Endothelial cell of umbilical vein (primary cell): ENCODE measurements at regions not wholly inside any gene's neighbourhood (a gene's known extent, or its start where the extent isn't known, plus 50 kb on each side); places are given as distances from the start of the nearest gene placed in this dataset.

Experiments
- BruUV-seq: library from RNA; stranded (reverse); fragments of 400-500 nt; replicated peaks from 2 replicates; lab custom pipeline; 2021; lab: Mats Ljungman, UMichigan
- CTCF ChIA-PET: fragments of 300-600, 350-600 bp; sonication (Branson Sonifier 250); formaldehyde crosslinking; loops from one replicate; lab custom pipeline; 2021; ENCODE audit warnings: antibody characterized with exemption, inconsistent platforms; lab: Charles Lee
- POLR2A ChIA-PET: fragments of 300-600, 350-600 bp; sonication (Branson Sonifier 250); formaldehyde crosslinking; loops from one replicate; lab custom pipeline; 2021; ENCODE audit warnings: antibody characterized with exemption, inconsistent platforms; lab: Charles Lee
- DNase-seq: peaks from one replicate; pipeline ENCODE4 v3.0.0-alpha.2; 2011; ENCODE audit warnings: low read depth, low spot score
- FAIRE-seq: peaks from 2 replicates; lab custom pipeline; 2011; peaks lifted over from hg19 to GRCh38; lab: Jason Lieb, UNC
- H2AFZ ChIP-seq: 2 replicates; pipeline ENCODE4 v1.6.0; 2012; ENCODE audit warnings: low read depth, low read length, control low read depth, inconsistent platforms
- H3K27ac ChIP-seq: 2 replicates; pipeline ENCODE4 v1.5.1; 2011; ENCODE audit warnings: low read depth, mild to moderate bottlenecking, control low read depth, low read length, moderate library complexity; ENCODE audit not compliant: insufficient read depth
- H3K27me3 ChIP-seq, 2 experiments: 2 replicates each; pipeline versions ENCODE4 v1.6.0 to v1.6.1; 2011; ENCODE audit warnings: low read length in 2 of 2, mixed read lengths in 1 of 2; ENCODE audit not compliant: control insufficient read depth in 2 of 2, insufficient read depth in 2 of 2
- H3K36me3 ChIP-seq, 2 experiments: 2 replicates in 1 of 2; 3 replicates in 1 of 2; pipeline ENCODE4 v1.5.1; 2011; ENCODE audit warnings: low read length in 2 of 2, mild to moderate bottlenecking in 1 of 2, moderate library complexity in 1 of 2; ENCODE audit not compliant: control insufficient read depth in 2 of 2, insufficient read depth in 2 of 2; ENCODE audit errors: extremely low read depth in 1 of 2
- H3K4me1 ChIP-seq: 3 replicates; pipeline ENCODE4 v1.5.1; 2011; ENCODE audit warnings: mild to moderate bottlenecking, low read length; ENCODE audit not compliant: control insufficient read depth, insufficient read depth; ENCODE audit errors: extremely low read depth
- H3K4me2 ChIP-seq: 2 replicates; pipeline ENCODE4 v1.6.1; 2011; ENCODE audit warnings: low read length, control low read depth, mixed read lengths; ENCODE audit not compliant: insufficient read depth
- H3K4me3 ChIP-seq, 3 experiments: fragments of 200-600 bp in 1 of 3; sonication (generic), shearing (Covaris generic) in 1 of 3; replicated peaks in 1 of 3; 2 replicates each; pipeline ENCODE4 v1.5.1; 2011 to 2016; ENCODE audit warnings: control low read depth in 3 of 3, low read length in 3 of 3, mild to moderate bottlenecking in 2 of 3, inconsistent platforms in 1 of 3, low read depth in 1 of 3, moderate library complexity in 1 of 3; ENCODE audit not compliant: insufficient read depth in 1 of 3
- H3K79me2 ChIP-seq: 2 replicates; pipeline ENCODE4 v1.6.0; 2012; ENCODE audit warnings: low read length, inconsistent platforms; ENCODE audit not compliant: control insufficient read depth, insufficient read depth
- H3K9ac ChIP-seq: replicated peaks from 2 replicates; pipeline ENCODE3; 2011; ENCODE audit warnings: low read length, control low read depth; ENCODE audit not compliant: insufficient read depth; ENCODE audit errors: extremely low read depth
- H3K9me1 ChIP-seq: replicated peaks from 3 replicates; pipeline ENCODE4 v1.6.0; 2011; ENCODE audit warnings: mild to moderate bottlenecking, low read length; ENCODE audit not compliant: control insufficient read depth, insufficient read depth; ENCODE audit errors: extremely low read depth
- H3K9me3 ChIP-seq: replicated peaks from 2 replicates; pipeline ENCODE4 v1.5.1; 2012; ENCODE audit warnings: low read length, inconsistent platforms; ENCODE audit not compliant: control insufficient read depth, insufficient read depth
- H4K20me1 ChIP-seq: replicated peaks from 2 replicates; pipeline ENCODE3; 2011; ENCODE audit warnings: mild to moderate bottlenecking, low read length; ENCODE audit not compliant: control insufficient read depth, insufficient read depth; ENCODE audit errors: extremely low read depth
- CTCF ChIP-seq, 2 donors: IDR thresholded peaks; 1 replicate in 1 of 2; 2 replicates in 1 of 2; pipeline ENCODE4 v1.5.1; 2011; ENCODE audit warnings: low read length in 2 of 2, mild to moderate bottlenecking in 2 of 2, moderate library complexity in 2 of 2, control low read depth in 1 of 2, inconsistent platforms in 1 of 2, low read depth in 1 of 2; ENCODE audit not compliant: insufficient read depth in 1 of 2; ENCODE audit errors: extremely low read depth in 1 of 2
- FOS ChIP-seq: IDR thresholded peaks from 2 replicates; pipeline ENCODE4 v1.6.1; 2011; ENCODE audit warnings: mild to moderate bottlenecking, low read length, moderate library complexity, borderline replicate concordance; ENCODE audit not compliant: insufficient read depth
- JUN ChIP-seq: IDR thresholded peaks from 2 replicates; pipeline ENCODE4 v1.6.1; 2011; ENCODE audit warnings: borderline replicate concordance, low read depth; ENCODE audit not compliant: insufficient read length, insufficient read depth
- MAX ChIP-seq: IDR thresholded peaks from 2 replicates; pipeline ENCODE4 v1.6.1; 2011; ENCODE audit not compliant: insufficient read depth, insufficient read length
- MYC ChIP-seq: IDR thresholded peaks from one replicate; pipeline ENCODE4 v1.6.1; 2011; ENCODE audit warnings: mild to moderate bottlenecking, low read depth, low read length
- dilution Hi-C: fragments of 300-500 bp; cut with MboI; formaldehyde crosslinking; loops from one replicate; pipeline ENCODE4 v1.15.0; 2019; ENCODE audit warnings: low sequenced_read_pairs; ENCODE audit not compliant: extremely low pct_ligation_motif_present
- intact Hi-C: fragments of 100-400 bp; cut with micrococcal nuclease; formaldehyde crosslinking; loops from one replicate; pipeline ENCODE4 v1.10.0; 2022

- Histone ChIP-seq H4K20me1 (no peaks in the 10 kb centered on the region), H3K27ac (no peak overlapping the region), H3K36me3 (no peaks in the 10 kb centered on the region), H3K79me2 (no peaks in the 10 kb centered on the region), H3K27me3 (no peaks in the 10 kb centered on the region), H3K4me2 (no peak overlapping the region), H2AFZ (no peak overlapping the region), H3K9ac (no peak overlapping the region), H3K4me3 (no peak overlapping the region), H3K9me3 (no peaks in the 10 kb centered on the region), H3K4me1 (no peaks in the 10 kb centered on the region), H3K9me1 (no peaks in the 10 kb centered on the region)
- CTCF ChIA-PET, result no interaction called here
- FAIRE-seq (no peak), DNase-seq (no peak)
- BruUV-seq, result no TSS peak
- POLR2A ChIA-PET, result no interaction called here
- intact Hi-C loops, result no loop called here
- no peak for TF ChIP-seq MAX
- TF ChIP-seq FOS, result no peak
- TF ChIP-seq CTCF (IDR thresholded peaks at IDR 0.05; ENCODE audit: extremely low read depth in 1 of 2, insufficient read depth in 1 of 2, low read depth in 1 of 2, low read length in 2 of 2), result no peak
- dilution Hi-C loops, result no loop called here
Measured at GRCh38 chr16:52837251-52837650, 215.4 kb downstream of the CHD9NB start.

GRCh38 chr16:52834736-52835465 lies 217.8 kb downstream of the CHD9NB start:
- DNase-seq (no peak), FAIRE-seq (no peak)
- dilution Hi-C loops, result no loop called here
- intact Hi-C loops, result no loop called here
- BruUV-seq, result no TSS peak
- Histone ChIP-seq H4K20me1 (no peaks in the 10 kb centered on the region), H3K36me3 (no peaks in the 10 kb centered on the region), H3K4me1 (no peaks in the 10 kb centered on the region), H3K4me2 (no peak overlapping the region), H3K9me1 (no peaks in the 10 kb centered on the region), H2AFZ (no peak overlapping the region), H3K27ac (no peak overlapping the region), H3K79me2 (no peaks in the 10 kb centered on the region), H3K9me3 (no peaks in the 10 kb centered on the region), H3K9ac (no peak overlapping the region), H3K27me3 (no peaks in the 10 kb centered on the region), H3K4me3 (no peak overlapping the region)
- TF ChIP-seq MYC, result no peak
- no peak for TF ChIP-seq MAX
- no peak for TF ChIP-seq JUN
- CTCF ChIA-PET, result no interaction called here
- POLR2A ChIA-PET, result no interaction called here
